ENCODE measurements at regions not wholly inside any gene's neighbourhood (a gene's known extent, or its start where the extent isn't known, plus 50 kb on each side); places are given as distances from the start of the nearest gene placed in this dataset.

DNA sequence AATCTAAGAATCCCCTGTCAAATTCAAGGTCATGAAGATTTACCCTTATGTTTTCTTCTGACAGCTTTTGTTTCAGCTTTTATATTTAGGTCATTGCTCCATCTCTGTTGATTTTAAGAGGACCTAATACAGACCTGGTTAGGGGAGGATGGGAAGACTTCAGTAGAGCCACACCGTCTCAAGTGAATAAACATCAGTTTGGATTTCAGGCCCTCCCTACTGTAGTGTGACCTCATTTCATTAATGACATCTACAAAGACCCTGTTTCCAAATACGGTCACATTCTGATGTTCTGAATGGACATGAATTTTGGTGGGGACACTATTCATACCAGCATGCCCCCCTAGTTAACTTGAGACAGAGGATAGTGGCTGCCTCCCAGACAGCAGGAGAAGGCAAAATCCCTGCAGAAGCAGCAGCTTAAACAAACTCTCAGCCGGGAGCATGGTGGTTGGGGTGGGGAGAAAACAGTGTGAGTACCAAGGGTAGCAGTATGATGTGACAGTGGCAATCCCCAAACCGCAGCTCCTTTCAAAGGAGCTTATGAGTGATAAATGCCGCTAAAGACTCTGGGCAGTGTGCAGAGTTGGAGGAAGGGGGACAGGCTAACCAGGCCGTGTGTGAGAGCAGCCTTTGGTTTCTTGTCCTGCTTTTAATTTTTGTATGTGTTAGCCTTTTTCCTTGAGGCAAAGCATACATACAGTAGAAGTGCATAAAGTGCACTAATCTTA lies 65.9 kb upstream of the TNP1 start:
- DNase-seq (no peak), ATAC-seq (ENCODE audit: insufficient read depth, low read depth) (no peak)
- Histone ChIP-seq H3K27me3 (ENCODE audit: insufficient read depth, low read length, poor library complexity) (peaks cover 5% of the 10 kb centered on the region), H4K20me1 (ENCODE audit: insufficient read depth, low read length) (no peaks in the 10 kb centered on the region), H3K4me1 (ENCODE audit: insufficient read depth, low read length) (no peaks in the 10 kb centered on the region), H2AFZ (ENCODE audit: low read depth, low read length) (no peak overlapping the region), H3K4me3 (ENCODE audit: low read depth in 1 of 2, low read length in 2 of 2) (no peak overlapping the region), H3K27ac (ENCODE audit: low read length) (no peak overlapping the region), H3K9ac (ENCODE audit: low read depth, low read length) (no peak overlapping the region), H3K9me3 (ENCODE audit: insufficient read depth, low read length, severe bottlenecking) (no peaks in the 10 kb centered on the region), H3K36me3 (ENCODE audit: insufficient read depth, low read length) (no peaks in the 10 kb centered on the region), H3K79me2 (ENCODE audit: insufficient read depth, low read length) (no peaks in the 10 kb centered on the region), H3K4me2 (ENCODE audit: insufficient read depth, low read length) (no peak overlapping the region)
- TF ChIP-seq EZH2 (IDR thresholded peaks at IDR 0.05; ENCODE audit: borderline replicate concordance, low read depth, low read length, severe bottlenecking): no peak
- TF ChIP-seq, protein P1, sequence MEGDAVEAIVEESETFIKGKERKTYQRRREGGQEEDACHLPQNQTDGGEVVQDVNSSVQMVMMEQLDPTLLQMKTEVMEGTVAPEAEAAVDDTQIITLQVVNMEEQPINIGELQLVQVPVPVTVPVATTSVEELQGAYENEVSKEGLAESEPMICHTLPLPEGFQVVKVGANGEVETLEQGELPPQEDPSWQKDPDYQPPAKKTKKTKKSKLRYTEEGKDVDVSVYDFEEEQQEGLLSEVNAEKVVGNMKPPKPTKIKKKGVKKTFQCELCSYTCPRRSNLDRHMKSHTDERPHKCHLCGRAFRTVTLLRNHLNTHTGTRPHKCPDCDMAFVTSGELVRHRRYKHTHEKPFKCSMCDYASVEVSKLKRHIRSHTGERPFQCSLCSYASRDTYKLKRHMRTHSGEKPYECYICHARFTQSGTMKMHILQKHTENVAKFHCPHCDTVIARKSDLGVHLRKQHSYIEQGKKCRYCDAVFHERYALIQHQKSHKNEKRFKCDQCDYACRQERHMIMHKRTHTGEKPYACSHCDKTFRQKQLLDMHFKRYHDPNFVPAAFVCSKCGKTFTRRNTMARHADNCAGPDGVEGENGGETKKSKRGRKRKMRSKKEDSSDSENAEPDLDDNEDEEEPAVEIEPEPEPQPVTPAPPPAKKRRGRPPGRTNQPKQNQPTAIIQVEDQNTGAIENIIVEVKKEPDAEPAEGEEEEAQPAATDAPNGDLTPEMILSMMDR (IDR thresholded peaks at IDR 0.05; ENCODE audit: borderline replicate concordance, extremely low read depth, low read length, poor library complexity, severe bottlenecking): no peak

DNA sequence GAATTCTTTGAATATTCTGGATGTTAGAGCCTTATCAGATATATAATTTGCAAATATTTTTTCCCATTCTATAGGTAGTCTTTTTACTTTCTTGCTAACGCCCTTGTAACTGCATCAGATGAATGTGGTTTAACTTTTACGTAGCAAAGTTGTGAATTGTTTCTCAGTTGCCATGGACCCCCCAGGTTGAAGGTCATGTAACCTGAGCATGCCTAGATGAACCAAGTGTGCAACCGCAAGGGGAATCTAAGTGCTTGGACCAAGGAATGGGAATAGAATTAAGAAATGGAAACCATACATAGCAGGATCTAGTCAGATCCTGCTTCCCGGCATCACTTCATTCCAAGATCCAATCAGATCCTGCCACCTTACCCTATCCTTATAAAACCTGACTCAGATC lies 65.1 kb upstream of the TNP1 start:
- DNase-seq (no peak), ATAC-seq (ENCODE audit: insufficient read depth, low read depth) (no peak)
- no peak for TF ChIP-seq EZH2 (IDR thresholded peaks at IDR 0.05; ENCODE audit: borderline replicate concordance, low read depth, low read length, severe bottlenecking)
- TF ChIP-seq, protein P1 (IDR thresholded peaks at IDR 0.05; ENCODE audit: borderline replicate concordance, extremely low read depth, low read length, poor library complexity, severe bottlenecking): no peak
- Histone ChIP-seq H3K9ac (ENCODE audit: low read depth, low read length) (no peak overlapping the region), H2AFZ (ENCODE audit: low read depth, low read length) (no peak overlapping the region), H3K9me3 (ENCODE audit: insufficient read depth, low read length, severe bottlenecking) (no peaks in the 10 kb centered on the region), H3K27ac (ENCODE audit: low read length) (no peak overlapping the region), H3K27me3 (ENCODE audit: insufficient read depth, low read length, poor library complexity) (peaks cover 5% of the 10 kb centered on the region), H3K4me2 (ENCODE audit: insufficient read depth, low read length) (no peak overlapping the region), H3K4me3 (ENCODE audit: low read depth in 1 of 2, low read length in 2 of 2) (no peak overlapping the region), H3K36me3 (ENCODE audit: insufficient read depth, low read length) (no peaks in the 10 kb centered on the region), H3K4me1 (ENCODE audit: insufficient read depth, low read length) (no peaks in the 10 kb centered on the region), H4K20me1 (ENCODE audit: insufficient read depth, low read length) (no peaks in the 10 kb centered on the region), H3K79me2 (ENCODE audit: insufficient read depth, low read length) (no peaks in the 10 kb centered on the region)

DNA sequence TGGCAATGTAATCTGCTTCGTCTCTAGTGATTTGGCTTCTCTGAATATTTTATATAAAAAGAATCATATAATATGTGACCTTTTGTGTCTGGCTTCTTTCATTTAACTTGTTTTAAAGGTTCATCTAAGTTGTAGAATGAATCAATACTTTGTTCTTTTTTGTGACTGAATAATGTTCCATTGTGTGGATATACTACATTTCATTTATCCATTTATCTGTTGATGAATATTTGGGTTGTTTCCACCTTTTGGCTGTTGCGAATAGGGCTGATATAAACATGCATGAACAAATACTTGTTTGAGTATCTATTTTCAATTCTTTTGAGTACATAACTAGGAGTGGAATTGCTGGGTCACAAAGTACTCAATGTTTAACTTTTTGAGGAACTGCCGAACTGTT lies 63.8 kb upstream of the TNP1 start:
- TF ChIP-seq, protein P1 (IDR thresholded peaks at IDR 0.05; ENCODE audit: borderline replicate concordance, extremely low read depth, low read length, poor library complexity, severe bottlenecking): no peak
- no peak for TF ChIP-seq EZH2 (IDR thresholded peaks at IDR 0.05; ENCODE audit: borderline replicate concordance, low read depth, low read length, severe bottlenecking)
- Histone ChIP-seq H3K36me3 (ENCODE audit: insufficient read depth, low read length) (no peaks in the 10 kb centered on the region), H3K27ac (ENCODE audit: low read length) (no peak overlapping the region), H3K79me2 (ENCODE audit: insufficient read depth, low read length) (no peaks in the 10 kb centered on the region), H3K27me3 (ENCODE audit: insufficient read depth, low read length, poor library complexity) (peaks cover 5% of the 10 kb centered on the region), H4K20me1 (ENCODE audit: insufficient read depth, low read length) (no peaks in the 10 kb centered on the region), H3K4me1 (ENCODE audit: insufficient read depth, low read length) (no peaks in the 10 kb centered on the region), H2AFZ (ENCODE audit: low read depth, low read length) (no peak overlapping the region), H3K9ac (ENCODE audit: low read depth, low read length) (no peak overlapping the region), H3K9me3 (ENCODE audit: insufficient read depth, low read length, severe bottlenecking) (no peaks in the 10 kb centered on the region), H3K4me3 (ENCODE audit: low read depth in 1 of 2, low read length in 2 of 2) (no peak overlapping the region), H3K4me2 (ENCODE audit: insufficient read depth, low read length) (no peak overlapping the region)
- DNase-seq: no peak
- ATAC-seq (ENCODE audit: insufficient read depth, low read depth): no peak
